Thyroid gland (tissue), 4 donors: ENCODE measurements at regions not wholly inside any gene's neighbourhood (a gene's known extent, or its start where the extent isn't known, plus 50 kb on each side); places are given as distances from the start of the nearest gene placed in this dataset.

Experiments used
- DNase-seq, 2 donors: peaks; one replicate each; pipeline ENCODE4 v3.0.0-alpha.2; 2019
- H3K27ac ChIP-seq, 3 donors: fragments of 200-600 bp; sonication (generic); 1 replicate in 2 of 3; 2 replicates in 1 of 3; pipeline ENCODE4 v1.5.1; 2016 to 2019; ENCODE audit warnings: mild to moderate bottlenecking in 1 of 3, moderate library complexity in 1 of 3
- H3K27me3 ChIP-seq: fragments of 200-600 bp; sonication (generic); one replicate; pipeline ENCODE4 v1.5.1; 2019
- H3K36me3 ChIP-seq, 2 donors: fragments of 200-600 bp; sonication (generic); one replicate each; pipeline ENCODE4 v1.5.1; 2016 to 2019
- H3K4me1 ChIP-seq, 2 donors: fragments of 200-600 bp; sonication (generic); one replicate each; pipeline ENCODE4 v1.5.1; 2017 to 2019
- H3K4me3 ChIP-seq, 3 donors: fragments of 200-600 bp; sonication (generic); replicated peaks in 1 of 3; 1 replicate in 2 of 3; 2 replicates in 1 of 3; pipeline ENCODE4 v1.5.1; 2016; ENCODE audit warnings: mild to moderate bottlenecking in 1 of 3
- H3K9me3 ChIP-seq: fragments of 200-600 bp; sonication (generic); one replicate; pipeline ENCODE4 v1.5.1; 2017
- POLR2A ChIP-seq, 2 donors: fragments of 450-650 bp; IDR thresholded peaks; one replicate each; pipeline ENCODE4 v1.6.1; 2017; ENCODE audit warnings: antibody characterized with exemption in 2 of 2, mild to moderate bottlenecking in 2 of 2, moderate library complexity in 1 of 2
- WGBS, 2 donors: methylation state at CpG; one replicate each; pipeline ENCODE4 v1.1.5; 2017; 5-methylcytosine and 5-hydroxymethylcytosine counted together
- intact Hi-C: fragments of 100-400 bp; cut with DNase I; formaldehyde crosslinking; loops from one replicate; pipeline ENCODE4 v1.15.1; 2023
- TF ChIP-seq, protein P1 (sequence below), 6 experiments: fragments of 200-600 bp in 3 of 6; fragments of 450-650 bp in 3 of 6; sonication (generic) in 3 of 6; IDR thresholded peaks; one replicate each; pipeline ENCODE4 v1.5.1; 2016 to 2019; ENCODE audit warnings: antibody characterized with exemption in 6 of 6, mild to moderate bottlenecking in 2 of 6, inconsistent platforms in 1 of 6, moderate library complexity in 1 of 6

DNA sequence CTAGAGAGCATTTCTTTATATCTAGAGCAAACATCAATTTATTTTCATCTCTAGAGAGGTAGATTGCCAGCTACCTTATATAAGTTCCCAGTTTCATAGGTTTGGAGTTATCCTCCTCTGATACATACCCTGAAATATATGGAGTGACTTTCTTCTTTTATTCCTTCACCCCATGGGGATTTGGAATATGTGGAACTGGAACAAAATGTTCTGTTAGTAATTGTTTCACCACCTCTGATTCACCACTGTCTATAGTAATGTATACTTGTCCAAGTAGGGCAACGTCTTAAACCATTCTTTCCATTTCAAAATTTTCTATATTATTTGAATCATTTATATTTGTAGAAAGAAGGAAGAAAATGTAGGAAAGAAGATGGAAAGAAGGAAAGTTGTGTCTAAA lies 511.2 kb upstream of the KCND2 start:
- H3K4me3 ChIP-seq: no peak overlapping the region
- H3K36me3 ChIP-seq: no peaks in the 10 kb centered on the region
- intact Hi-C loops: no loop called here
- H3K27ac ChIP-seq: no peak overlapping the region
- no peaks in the 10 kb centered on the region for H3K27me3 ChIP-seq
- WGBS, 2 donors: 76 to 80% methylated on average over 1 of the region's 1 CpG
- H3K9me3 ChIP-seq: no peaks in the 10 kb centered on the region
- TF ChIP-seq POLR2A (IDR thresholded peaks at IDR 0.05): no peak
- TF ChIP-seq, protein P1, sequence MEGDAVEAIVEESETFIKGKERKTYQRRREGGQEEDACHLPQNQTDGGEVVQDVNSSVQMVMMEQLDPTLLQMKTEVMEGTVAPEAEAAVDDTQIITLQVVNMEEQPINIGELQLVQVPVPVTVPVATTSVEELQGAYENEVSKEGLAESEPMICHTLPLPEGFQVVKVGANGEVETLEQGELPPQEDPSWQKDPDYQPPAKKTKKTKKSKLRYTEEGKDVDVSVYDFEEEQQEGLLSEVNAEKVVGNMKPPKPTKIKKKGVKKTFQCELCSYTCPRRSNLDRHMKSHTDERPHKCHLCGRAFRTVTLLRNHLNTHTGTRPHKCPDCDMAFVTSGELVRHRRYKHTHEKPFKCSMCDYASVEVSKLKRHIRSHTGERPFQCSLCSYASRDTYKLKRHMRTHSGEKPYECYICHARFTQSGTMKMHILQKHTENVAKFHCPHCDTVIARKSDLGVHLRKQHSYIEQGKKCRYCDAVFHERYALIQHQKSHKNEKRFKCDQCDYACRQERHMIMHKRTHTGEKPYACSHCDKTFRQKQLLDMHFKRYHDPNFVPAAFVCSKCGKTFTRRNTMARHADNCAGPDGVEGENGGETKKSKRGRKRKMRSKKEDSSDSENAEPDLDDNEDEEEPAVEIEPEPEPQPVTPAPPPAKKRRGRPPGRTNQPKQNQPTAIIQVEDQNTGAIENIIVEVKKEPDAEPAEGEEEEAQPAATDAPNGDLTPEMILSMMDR (IDR thresholded peaks at IDR 0.05): no peak
- H3K4me1 ChIP-seq: no peaks in the 10 kb centered on the region
- DNase-seq: no peak

DNA sequence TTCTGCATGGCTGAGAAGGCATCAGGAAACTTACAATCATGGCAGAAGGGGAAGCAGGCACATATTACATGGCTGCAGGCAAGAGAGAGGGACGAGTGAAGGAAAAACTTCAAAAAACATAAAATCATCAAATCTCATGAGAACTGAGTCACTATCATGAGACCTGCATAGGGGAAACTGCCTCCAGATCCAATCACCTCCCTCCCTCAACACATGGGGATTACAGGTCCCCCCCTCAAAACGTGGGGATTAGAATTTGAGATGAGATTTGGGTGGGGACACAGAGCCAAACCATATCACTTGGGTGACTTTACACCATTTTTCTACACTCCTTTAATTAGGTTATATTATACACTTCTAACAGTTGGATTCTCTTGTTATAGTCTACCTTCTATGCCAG lies 490.7 kb upstream of the KCND2 start:
- no peak overlapping the region for H3K4me3 ChIP-seq
- DNase-seq: no peak
- 60 to 63% methylated on average over 2 of the region's 2 CpGs for WGBS, 2 donors

DNA sequence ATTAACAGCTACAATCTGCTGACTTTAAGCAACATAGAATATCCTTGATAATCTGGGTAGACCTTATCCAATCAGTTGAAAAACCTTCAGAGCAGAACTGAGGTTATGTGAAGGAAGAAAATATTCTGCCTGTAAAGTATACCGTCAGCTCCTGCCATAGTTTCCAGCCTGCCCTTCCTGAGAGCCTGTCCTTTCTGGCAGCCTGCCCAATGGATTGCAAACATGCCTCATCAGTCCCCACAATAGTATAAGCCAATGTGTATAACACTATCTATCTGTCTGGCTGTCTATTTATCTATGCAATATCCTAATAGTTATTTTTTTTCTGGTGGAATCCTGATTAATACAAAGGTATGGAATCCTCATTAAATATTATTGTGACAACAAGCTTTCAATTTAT lies 489.2 kb upstream of the KCND2 start:
- no peak for TF ChIP-seq POLR2A (IDR thresholded peaks at IDR 0.05)
- TF ChIP-seq, protein P1 (IDR thresholded peaks at IDR 0.05): no peak
- WGBS, 2 donors: 37 to 42% methylated on average over 1 of the region's 1 CpG
- DNase-seq: peak; percentile 5 to 32
- Histone ChIP-seq H3K4me3 (no peak overlapping the region), H3K9me3 (no peaks in the 10 kb centered on the region), H3K27me3 (no peaks in the 10 kb centered on the region), H3K27ac (no peak overlapping the region), H3K36me3 (no peaks in the 10 kb centered on the region), H3K4me1 (no peaks in the 10 kb centered on the region)
- intact Hi-C loops: no loop called here

More for the DNA sequence above, 490.7 kb upstream of the KCND2 start:
- H3K27me3 ChIP-seq: no peaks in the 10 kb centered on the region
- TF ChIP-seq, protein P1 (IDR thresholded peaks at IDR 0.05): no peak
- TF ChIP-seq POLR2A (IDR thresholded peaks at IDR 0.05): no peak
- H3K36me3 ChIP-seq: no peaks in the 10 kb centered on the region
- H3K4me1 ChIP-seq: no peaks in the 10 kb centered on the region
- H3K27ac ChIP-seq: no peak overlapping the region
- no peaks in the 10 kb centered on the region for H3K9me3 ChIP-seq
- intact Hi-C loops: no loop called here

DNA sequence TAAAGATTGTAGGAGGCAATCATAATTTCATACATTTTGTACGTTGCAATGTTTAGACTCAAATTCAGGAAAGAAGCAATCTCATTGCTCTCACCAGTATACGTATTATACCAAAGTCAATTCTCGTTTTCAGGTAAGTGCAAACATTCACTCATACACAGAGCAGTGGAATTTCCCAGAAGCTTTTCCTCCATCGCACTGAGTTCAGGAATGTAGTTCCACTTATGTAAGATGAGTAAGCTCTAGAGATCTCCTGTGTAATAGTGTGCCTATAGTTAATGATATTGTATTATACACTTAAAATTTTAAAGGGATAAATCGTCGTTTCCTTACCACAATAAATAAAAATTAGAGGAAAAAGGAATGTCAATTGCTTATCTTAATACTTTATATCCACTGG lies 470.8 kb upstream of the KCND2 start:
- intact Hi-C loops: no loop called here
- Histone ChIP-seq H3K36me3 (no peaks in the 10 kb centered on the region), H3K9me3 (no peaks in the 10 kb centered on the region), H3K4me1 (no peaks in the 10 kb centered on the region), H3K27ac (no peak overlapping the region), H3K4me3 (no peak overlapping the region), H3K27me3 (no peaks in the 10 kb centered on the region)
- WGBS, 2 donors: 81 to 83% methylated on average over 6 of the region's 6 CpGs
- TF ChIP-seq, protein P1 (IDR thresholded peaks at IDR 0.05): no peak
- TF ChIP-seq POLR2A (IDR thresholded peaks at IDR 0.05): no peak
- no peak for DNase-seq

DNA sequence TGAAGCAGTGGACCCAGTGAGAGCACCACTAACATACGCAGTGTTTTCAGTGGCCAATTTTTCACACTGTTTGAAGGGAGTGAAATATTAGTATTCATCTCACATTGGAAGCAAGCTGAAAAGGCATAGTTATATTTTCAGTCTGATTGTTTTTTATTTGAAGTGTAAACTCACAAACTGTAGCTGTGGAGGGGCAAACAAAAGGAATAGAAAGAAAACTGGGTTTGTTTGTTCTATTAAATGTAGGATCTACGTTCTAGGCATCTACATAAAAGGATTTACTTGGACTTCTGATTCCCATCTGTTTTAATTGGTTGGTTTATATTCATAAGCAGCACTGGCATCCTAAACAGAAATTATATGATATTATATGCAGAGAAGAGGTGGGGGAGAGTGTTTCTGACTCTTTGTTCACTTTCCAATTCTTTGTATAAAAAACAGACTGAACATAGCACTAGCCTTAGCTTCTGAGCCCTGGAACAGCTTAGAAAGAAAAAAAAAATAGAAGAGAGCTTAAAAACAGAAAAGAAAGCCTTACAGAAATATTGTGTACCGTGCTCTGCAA lies 447.8 kb upstream of the KCND2 start:
- H3K27ac ChIP-seq: no peak overlapping the region
- TF ChIP-seq POLR2A (IDR thresholded peaks at IDR 0.05): no peak
- TF ChIP-seq, protein P1 (IDR thresholded peaks at IDR 0.05): no peak
- 73 to 74% methylated on average over 3 of the region's 3 CpGs for WGBS, 2 donors

More for the DNA sequence above, 447.8 kb upstream of the KCND2 start:
- Histone ChIP-seq H3K4me3 (no peak overlapping the region), H3K36me3 (no peaks in the 10 kb centered on the region), H3K27me3 (no peaks in the 10 kb centered on the region), H3K9me3 (no peaks in the 10 kb centered on the region), H3K4me1 (no peaks in the 10 kb centered on the region)
- intact Hi-C loops: no loop called here
- DNase-seq: no peak
